Ovary (tissue), 3 donors: ENCODE measurements at regions not wholly inside any gene's neighbourhood (a gene's known extent, or its start where the extent isn't known, plus 50 kb on each side); places are given as distances from the start of the nearest gene placed in this dataset.

ENCODE experiments used
- POLR2A ChIP-seq: fragments of 450-650 bp; IDR thresholded peaks from one replicate; pipeline ENCODE4 v1.6.1; 2017; ENCODE audit warnings: antibody characterized with exemption, mild to moderate bottlenecking, moderate library complexity
- TF ChIP-seq, protein P1 (sequence below), 3 donors: fragments of 450-650 bp in 2 of 3; fragments of 200-600 bp in 1 of 3; IDR thresholded peaks; one replicate each; pipeline versions ENCODE4 v1.5.1 to v1.8.0; 2016 to 2022; ENCODE audit warnings: antibody characterized with exemption in 3 of 3, mild to moderate bottlenecking in 1 of 3
- donor health status: DM: no; HTN: no; CAD: no.

GRCh38 chr21:15227919-15228318 lies 163.1 kb upstream of the NRIP1 start:
- TF ChIP-seq POLR2A: no peak
- TF ChIP-seq, protein P1, sequence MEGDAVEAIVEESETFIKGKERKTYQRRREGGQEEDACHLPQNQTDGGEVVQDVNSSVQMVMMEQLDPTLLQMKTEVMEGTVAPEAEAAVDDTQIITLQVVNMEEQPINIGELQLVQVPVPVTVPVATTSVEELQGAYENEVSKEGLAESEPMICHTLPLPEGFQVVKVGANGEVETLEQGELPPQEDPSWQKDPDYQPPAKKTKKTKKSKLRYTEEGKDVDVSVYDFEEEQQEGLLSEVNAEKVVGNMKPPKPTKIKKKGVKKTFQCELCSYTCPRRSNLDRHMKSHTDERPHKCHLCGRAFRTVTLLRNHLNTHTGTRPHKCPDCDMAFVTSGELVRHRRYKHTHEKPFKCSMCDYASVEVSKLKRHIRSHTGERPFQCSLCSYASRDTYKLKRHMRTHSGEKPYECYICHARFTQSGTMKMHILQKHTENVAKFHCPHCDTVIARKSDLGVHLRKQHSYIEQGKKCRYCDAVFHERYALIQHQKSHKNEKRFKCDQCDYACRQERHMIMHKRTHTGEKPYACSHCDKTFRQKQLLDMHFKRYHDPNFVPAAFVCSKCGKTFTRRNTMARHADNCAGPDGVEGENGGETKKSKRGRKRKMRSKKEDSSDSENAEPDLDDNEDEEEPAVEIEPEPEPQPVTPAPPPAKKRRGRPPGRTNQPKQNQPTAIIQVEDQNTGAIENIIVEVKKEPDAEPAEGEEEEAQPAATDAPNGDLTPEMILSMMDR (IDR thresholded peaks at IDR 0.05): no peak
